ENCODE measurements at regions not wholly inside any gene's neighbourhood (a gene's known extent, or its start where the extent isn't known, plus 50 kb on each side); places are given as distances from the start of the nearest gene placed in this dataset.

DNA sequence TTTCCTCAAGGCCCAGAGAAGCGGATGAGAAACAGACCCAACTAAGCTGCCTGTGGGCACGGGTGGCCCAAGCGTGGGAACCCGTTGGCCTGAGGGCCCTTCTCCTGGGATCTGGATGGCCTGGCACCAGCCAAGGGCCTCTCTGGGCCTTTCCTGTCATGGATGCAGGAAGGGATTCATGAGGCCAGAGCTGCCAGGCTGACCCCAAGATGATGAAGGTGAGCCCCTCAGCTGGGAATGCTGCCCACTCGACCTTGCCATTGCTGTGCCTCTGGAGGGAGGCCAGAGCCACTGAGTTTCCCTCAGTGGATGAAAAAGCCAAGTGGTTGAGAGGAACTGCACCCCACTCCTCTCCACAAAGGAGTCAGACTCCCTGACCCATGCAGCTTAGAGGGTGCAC, 171.2 kb downstream of the VEGFA start:
- TF ChIP-seq REST (IDR thresholded peaks at IDR 0.05; ENCODE audit: insufficient read depth in 1 of 2, low read depth in 2 of 2, low read length in 2 of 2), result no peak
- no peak for TF ChIP-seq TAF1 (IDR thresholded peaks at IDR 0.05; ENCODE audit: borderline replicate concordance, insufficient read depth, low read length)

- TF ChIP-seq REST (IDR thresholded peaks at IDR 0.05; ENCODE audit: insufficient read depth in 1 of 2, low read depth in 2 of 2, low read length in 2 of 2) (no peak), TAF1 (IDR thresholded peaks at IDR 0.05; ENCODE audit: borderline replicate concordance, insufficient read depth, low read length) (no peak), FOXP2 (optimal IDR thresholded peaks at IDR 0.05; ENCODE audit: borderline replicate concordance, extremely low read depth, extremely low read length, insufficient read depth) (no peak), SIN3A (IDR thresholded peaks at IDR 0.05; ENCODE audit: borderline replicate concordance, insufficient read depth, low read length) (no peak), POLR2AphosphoS5 (IDR thresholded peaks at IDR 0.05; ENCODE audit: low read depth, low read length) (no peak)
Observed at GRCh38 chr6:43940393-43941087, 170.5 kb downstream of the VEGFA start.

DNA sequence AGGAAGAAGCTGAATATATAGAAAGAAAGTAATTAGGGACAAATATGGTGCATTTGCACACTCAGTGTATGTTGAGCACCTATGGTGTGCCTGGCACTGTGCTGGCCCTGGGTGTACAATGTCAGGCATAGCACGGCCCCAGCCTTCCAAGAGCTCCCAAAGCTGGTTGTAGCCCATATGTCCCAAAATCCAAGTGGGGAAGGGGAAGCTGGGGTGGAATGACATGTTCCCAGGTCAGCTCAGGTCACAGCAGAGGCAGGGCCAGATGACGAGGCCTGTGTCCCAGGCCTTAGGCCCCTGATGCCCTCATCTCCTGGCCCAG, 170.0 kb downstream of the VEGFA start:
- TF ChIP-seq REST (IDR thresholded peaks at IDR 0.05; ENCODE audit: insufficient read depth in 1 of 2, low read depth in 2 of 2, low read length in 2 of 2), result no peak
- TF ChIP-seq POLR2AphosphoS5 (IDR thresholded peaks at IDR 0.05; ENCODE audit: low read depth, low read length), result no peak
- no peak for TF ChIP-seq TAF1 (IDR thresholded peaks at IDR 0.05; ENCODE audit: borderline replicate concordance, insufficient read depth, low read length)
- TF ChIP-seq FOXP2 (optimal IDR thresholded peaks at IDR 0.05; ENCODE audit: borderline replicate concordance, extremely low read depth, extremely low read length, insufficient read depth), result no peak
- no peak for TF ChIP-seq SIN3A (IDR thresholded peaks at IDR 0.05; ENCODE audit: borderline replicate concordance, insufficient read depth, low read length)

- TF ChIP-seq SIN3A (IDR thresholded peaks at IDR 0.05; ENCODE audit: borderline replicate concordance, insufficient read depth, low read length) (no peak), FOXP2 (optimal IDR thresholded peaks at IDR 0.05; ENCODE audit: borderline replicate concordance, extremely low read depth, extremely low read length, insufficient read depth) (no peak), POLR2AphosphoS5 (IDR thresholded peaks at IDR 0.05; ENCODE audit: low read depth, low read length) (no peak), REST (IDR thresholded peaks at IDR 0.05; ENCODE audit: insufficient read depth in 1 of 2, low read depth in 2 of 2, low read length in 2 of 2) (no peak), TAF1 (IDR thresholded peaks at IDR 0.05; ENCODE audit: borderline replicate concordance, insufficient read depth, low read length) (no peak)
Observed at GRCh38 chr6:43939281-43940070, 169.5 kb downstream of the VEGFA start.

All from PFSK-1 (cell line).